ENCODE measurements at regions not wholly inside any gene's neighbourhood (a gene's known extent, or its start where the extent isn't known, plus 50 kb on each side); places are given as distances from the start of the nearest gene placed in this dataset.

- Histone ChIP-seq H2BK12ac (ENCODE audit: low read depth, low read length) (no peak overlapping the region), H3K4me2 (ENCODE audit: insufficient read depth in 1 of 2, low read depth in 2 of 2, low read length in 2 of 2) (no peak overlapping the region), H3K4ac (replicated peaks; ENCODE audit: insufficient read length, low read depth, low read length) (no peak overlapping the region), H3K23me2 (ENCODE audit: low read depth, low read length) (no peaks in the 10 kb centered on the region), H3K27ac (ENCODE audit: low read depth, low read length) (no peak overlapping the region), H4K91ac (replicated peaks; ENCODE audit: insufficient read length, low read length) (no peak overlapping the region), H3K79me1 (ENCODE audit: low read depth, low read length) (no peaks in the 10 kb centered on the region), H3K23ac (ENCODE audit: insufficient read length) (no peak overlapping the region), H3K18ac (ENCODE audit: extremely low read depth, low read length) (no peak overlapping the region), H3K27me3 (replicated peaks in 1 of 4; ENCODE audit: control insufficient read depth in 3 of 4, extremely low read depth in 1 of 4, insufficient read depth in 3 of 4, low read length in 3 of 4) (no peaks in the 10 kb centered on the region), H2BK15ac (ENCODE audit: low read length) (no peak overlapping the region), H3K9me3 (ENCODE audit: insufficient read depth in 2 of 2, low read depth in 1 of 2, low read length in 1 of 2) (no peaks in the 10 kb centered on the region), H4K20me1 (replicated peaks in 1 of 2; ENCODE audit: control insufficient read depth in 1 of 2, insufficient read depth in 2 of 2, low read length in 2 of 2) (no peaks in the 10 kb centered on the region), H3K4me3 (ENCODE audit: extremely low read depth in 1 of 4, insufficient read depth in 2 of 4, low read depth in 3 of 4, low read length in 4 of 4) (no peak overlapping the region), H3K79me2 (ENCODE audit: control insufficient read depth in 1 of 2, insufficient read depth in 2 of 2, low read length in 2 of 2) (no peaks in the 10 kb centered on the region), H2BK20ac (ENCODE audit: low read length) (no peak overlapping the region), H3K36me3 (ENCODE audit: control insufficient read depth in 2 of 4, insufficient read depth in 4 of 4, low read length in 3 of 4) (no peaks in the 10 kb centered on the region), H3K9ac (replicated peaks in 1 of 4; ENCODE audit: extremely low read depth in 1 of 4, low read depth in 3 of 4, low read length in 3 of 4) (no peak overlapping the region), H4K5ac (ENCODE audit: insufficient read length, low read depth, low read length) (no peak overlapping the region), H3K4me1 (replicated peaks in 1 of 4; ENCODE audit: control insufficient read depth in 3 of 4, insufficient read depth in 4 of 4, low read length in 3 of 4) (peaks cover 0 to 3% (median 0%) of the 10 kb centered on the region in 4 experiments; a peak in 1 of 7 replicates), H4K8ac (ENCODE audit: extremely low read depth, insufficient read depth, low read length) (no peak overlapping the region), H3K56ac (replicated peaks; ENCODE audit: insufficient read length, low read depth, low read length) (no peak overlapping the region), H2AK5ac (ENCODE audit: low read depth, low read length) (no peak overlapping the region), H3K14ac (ENCODE audit: insufficient read length) (no peak overlapping the region), H2BK120ac (replicated peaks; ENCODE audit: low read depth, low read length) (no peak overlapping the region), H2BK5ac (ENCODE audit: low read depth, low read length) (no peak overlapping the region), H2AFZ (ENCODE audit: low read length) (no peak overlapping the region)
- FAIRE-seq (no peak), DNase-seq (ENCODE audit: low read depth in 1 of 2, low spot score in 2 of 2) (no peak)
- CTCF ChIA-PET (ENCODE audit: partially characterized antibody), result interaction anchor here (0.7 to 1.2 kb wide), 2 partner anchors 16 to 49 kb away, joined by 3 to 4 read pairs; no protein-coding TSS in a partner anchor
- POLR2A ChIA-PET (ENCODE audit: partially characterized antibody), result no interaction called here
- 93% methylated on average over 9 of the region's 9 CpGs; no CpG with 5 or more reads in 1 of the 2 experiments for WGBS, 2 experiments (ENCODE audit: extremely low coverage in 1 of 2, insufficient coverage in 1 of 2, insufficient read length in 1 of 2, insufficient replicate concordance in 2 of 2, low coverage in 1 of 2, low lambda C conversion rate in 2 of 2, missing lambda C conversion rate in 1 of 2)
- TF ChIP-seq CBX5 (IDR thresholded peaks at IDR 0.05; ENCODE audit: low read depth, low read length) (no peak), POLR2AphosphoS5 (IDR thresholded peaks at IDR 0.05; ENCODE audit: low read depth, low read length) (no peak), KDM4A (IDR thresholded peaks at IDR 0.05; ENCODE audit: low read depth, low read length, severe bottlenecking) (no peak), CTBP2 (IDR thresholded peaks at IDR 0.05; ENCODE audit: borderline replicate concordance, insufficient read depth, insufficient read length, low read length) (no peak), TEAD4 (IDR thresholded peaks at IDR 0.05; ENCODE audit: low read depth, low read length) (no peak), GABPA (IDR thresholded peaks at IDR 0.05; ENCODE audit: borderline replicate concordance, insufficient read depth, low read length) (no peak), TCF12 (IDR thresholded peaks at IDR 0.05; ENCODE audit: low read depth, low read length) (no peak), SIRT6 (IDR thresholded peaks at IDR 0.05; ENCODE audit: low read length) (no peak), TAF7 (optimal IDR thresholded peaks at IDR 0.05; ENCODE audit: borderline replicate concordance, low read depth, low read length) (no peak), TBP (IDR thresholded peaks at IDR 0.05; ENCODE audit: low read depth, low read length) (no peak), FOSL1 (IDR thresholded peaks at IDR 0.05; ENCODE audit: insufficient read depth, low read depth, low read length) (no peak), JUN (IDR thresholded peaks at IDR 0.05; ENCODE audit: low read depth, low read length) (no peak), CHD2 (IDR thresholded peaks at IDR 0.05; ENCODE audit: low read length) (no peak), POU5F1 (IDR thresholded peaks at IDR 0.05; ENCODE audit: low read depth, low read length) (no peak), YY1 (IDR thresholded peaks at IDR 0.05; ENCODE audit: low read depth, low read length) (no peak)
Observed at GRCh38 chr2:15720561-15721307, 129.1 kb downstream of the DDX1 start.
